GM12878 (cell line): ENCODE measurements at regions not wholly inside any gene's neighbourhood (a gene's known extent, or its start where the extent isn't known, plus 50 kb on each side); places are given as distances from the start of the nearest gene placed in this dataset.

Experiments
- ATAC-seq: fragments of 200-7000 bp; cut with Tn5 transposase; 3 replicates; pipeline ENCODE4 v1.9.1; 2020; ENCODE audit warnings: mild to moderate bottlenecking, moderate library complexity
- BruUV-seq: library from RNA; stranded (reverse); fragments of 400-500 nt; replicated peaks from 2 replicates; lab custom pipeline; 2021; lab: Mats Ljungman, UMichigan
- CTCF ChIA-PET: fragments of 300-600 bp; sonication (Branson Sonifier 250); formaldehyde crosslinking; extraction: SDS; loops from one replicate; lab custom pipeline; 2021; ENCODE audit warnings: inconsistent platforms; lab: Yijun Ruan, JAX
- POLR2A ChIA-PET: fragments of 350-600 bp; formaldehyde crosslinking; extraction: SDS; loops from one replicate; lab custom pipeline; 2021; ENCODE audit warnings: inconsistent platforms; lab: Charles Lee
- RAD21 ChIA-PET: fragments of 300-600 bp; sonication (Branson Sonifier 250); formaldehyde crosslinking; loops from one replicate; lab custom pipeline; 2023; ENCODE audit warnings: antibody characterized with exemption; ENCODE audit not compliant: unreplicated experiment; lab: Charles Lee
- SMC1A ChIA-PET: fragments of 300-600 bp; sonication (Branson Sonifier 250); formaldehyde crosslinking; loops from one replicate; lab custom pipeline; 2023; ENCODE audit not compliant: unreplicated experiment, uncharacterized antibody; lab: Charles Lee
- DNase-seq: peaks from one replicate; pipeline ENCODE4 v3.0.0-alpha.2; 2011; ENCODE audit warnings: low read depth, low spot score
- FAIRE-seq: peaks from 3 replicates; lab custom pipeline; 2011; peaks lifted over from hg19 to GRCh38; lab: Jason Lieb, UNC
- H2AFZ ChIP-seq: 2 replicates; pipeline ENCODE4 v1.6.0; 2011; ENCODE audit warnings: low read depth, low read length, control low read depth; ENCODE audit not compliant: control insufficient read depth
- H3K27ac ChIP-seq: 2 replicates; pipeline ENCODE4 v1.5.1; 2011; ENCODE audit warnings: control low read depth; ENCODE audit not compliant: control insufficient read depth, insufficient read depth
- H3K27me3 ChIP-seq, 2 experiments: replicated peaks in 1 of 2; 2 replicates each; pipeline versions ENCODE4 v1.6.0 to v1.6.1; 2011; ENCODE audit warnings: low read length in 1 of 2; ENCODE audit not compliant: control insufficient read depth in 2 of 2, insufficient read depth in 2 of 2
- H3K36me3 ChIP-seq, 2 experiments: 2 replicates each; pipeline ENCODE4 v1.5.1; 2011; ENCODE audit warnings: low read length in 1 of 2; ENCODE audit not compliant: control insufficient read depth in 2 of 2, insufficient read depth in 2 of 2
- H3K4me1 ChIP-seq: 2 replicates; pipeline ENCODE4 v1.6.1; 2011; ENCODE audit warnings: mild to moderate bottlenecking, low read length, moderate library complexity, mixed read lengths; ENCODE audit not compliant: control insufficient read depth, insufficient read depth
- H3K4me2 ChIP-seq: 2 replicates; pipeline ENCODE4 v1.6.0; 2011; ENCODE audit warnings: control low read depth; ENCODE audit not compliant: control insufficient read depth, insufficient read depth
- H3K4me3 ChIP-seq: fragments of 200-600 bp; sonication (generic); 2 replicates; pipeline ENCODE4 v1.5.1; 2016
- H3K79me2 ChIP-seq: 2 replicates; pipeline ENCODE4 v1.6.0; 2011; ENCODE audit warnings: low read length; ENCODE audit not compliant: control insufficient read depth, insufficient read depth
- H3K9ac ChIP-seq: 2 replicates; pipeline ENCODE4 v1.8.0; 2011; ENCODE audit warnings: low read length, control low read depth, mixed read lengths; ENCODE audit not compliant: control insufficient read depth, insufficient read depth
- H3K9me3 ChIP-seq: replicated peaks from 3 replicates; pipeline ENCODE4 v1.5.1; 2011; ENCODE audit warnings: mild to moderate bottlenecking, low read length; ENCODE audit not compliant: control insufficient read depth, insufficient read depth
- H4K20me1 ChIP-seq: 2 replicates; pipeline ENCODE4 v1.6.0; 2011; ENCODE audit not compliant: control insufficient read depth, insufficient read depth
- ETV6 ChIP-seq, 2 experiments: fragments of 450-650 bp in 1 of 2; IDR thresholded peaks in 1 of 2; conservative IDR thresholded peaks in 1 of 2; 2 replicates each; pipeline ENCODE4 v1.6.1; 2014; ENCODE audit warnings: antibody characterized with exemption in 1 of 2, borderline replicate concordance in 1 of 2, low read depth in 1 of 2, mild to moderate bottlenecking in 1 of 2, moderate library complexity in 1 of 2
- JUNB ChIP-seq: IDR thresholded peaks from 2 replicates; pipeline ENCODE4 v1.6.1; 2016; ENCODE audit warnings: antibody characterized with exemption, mild to moderate bottlenecking
- JUND ChIP-seq: IDR thresholded peaks from 2 replicates; pipeline ENCODE4 v1.6.1; 2012; ENCODE audit warnings: low read depth, mild to moderate bottlenecking, low read length, improper control_type of control experiment, moderate library complexity
- MTA3 ChIP-seq: IDR thresholded peaks from 2 replicates; pipeline ENCODE4 v1.6.1; 2012; ENCODE audit warnings: low read length, inconsistent platforms, borderline replicate concordance
- NFYA ChIP-seq: IDR thresholded peaks from 2 replicates; pipeline ENCODE4 v1.6.1; 2011; ENCODE audit warnings: low read depth, mild to moderate bottlenecking, low read length, improper control_type of control experiment, borderline replicate concordance
- PAX5 ChIP-seq: IDR thresholded peaks from 2 replicates; pipeline ENCODE4 v1.6.1; 2011; ENCODE audit warnings: low read depth, low read length, borderline replicate concordance
- RBBP5 ChIP-seq: fragments of 200-600 bp; sonication (generic); conservative IDR thresholded peaks from 2 replicates; pipeline ENCODE4 v1.6.1; 2016
- RFX5 ChIP-seq: IDR thresholded peaks from 2 replicates; pipeline ENCODE4 v1.6.1; 2011; ENCODE audit warnings: low read depth, low read length, improper control_type of control experiment
- SIN3A ChIP-seq: IDR thresholded peaks from 2 replicates; pipeline ENCODE4 v1.6.1; 2012; ENCODE audit warnings: low read depth, low read length, improper control_type of control experiment
- SIX5 ChIP-seq: IDR thresholded peaks from 2 replicates; pipeline ENCODE4 v1.6.1; 2011; ENCODE audit warnings: mild to moderate bottlenecking, low read depth, low read length, moderate library complexity; ENCODE audit not compliant: severe bottlenecking
- SRF ChIP-seq, 2 experiments: IDR thresholded peaks; 2 replicates each; pipeline ENCODE4 v1.6.1; 2011; ENCODE audit warnings: low read depth in 2 of 2, low read length in 2 of 2, mild to moderate bottlenecking in 1 of 2, moderate library complexity in 1 of 2
- SUPT20H ChIP-seq: IDR thresholded peaks from 2 replicates; pipeline ENCODE4 v1.6.1; 2011; ENCODE audit warnings: low read depth, mild to moderate bottlenecking, low read length, moderate library complexity, borderline replicate concordance; ENCODE audit not compliant: control insufficient read depth
- YBX1 ChIP-seq: fragments of 450-650 bp; IDR thresholded peaks from 2 replicates; pipeline ENCODE4 v1.6.1; 2016; ENCODE audit warnings: antibody characterized with exemption
- WGBS: methylation state at CpG from one replicate; pipeline ENCODE4 v1.1.6; 2016; ENCODE audit warnings: low lambda C conversion rate; ENCODE audit not compliant: insufficient replicate concordance, insufficient coverage; ENCODE audit errors: missing lambda C conversion rate; 5-methylcytosine and 5-hydroxymethylcytosine counted together
- in situ Hi-C: fragments of 300-500 bp; cut with MboI; formaldehyde crosslinking; loops from 9 replicates; pipeline ENCODE4 v1.14.3; 2018; ENCODE audit warnings: mixed read lengths
- intact Hi-C: fragments of 100-400 bp; cut with micrococcal nuclease; formaldehyde crosslinking; loops from one replicate; pipeline ENCODE4 v1.14.2; 2022; ENCODE audit not compliant: unreplicated experiment
- TF ChIP-seq, protein P1 (sequence below): IDR thresholded peaks from 2 replicates; pipeline ENCODE4 v1.6.1; 2012; ENCODE audit warnings: low read depth, low read length, improper control_type of control experiment
- TF ChIP-seq, protein P2 (sequence below): IDR thresholded peaks from 2 replicates; pipeline ENCODE4 v1.6.1; 2012; ENCODE audit warnings: mild to moderate bottlenecking, low read depth, low read length

DNA sequence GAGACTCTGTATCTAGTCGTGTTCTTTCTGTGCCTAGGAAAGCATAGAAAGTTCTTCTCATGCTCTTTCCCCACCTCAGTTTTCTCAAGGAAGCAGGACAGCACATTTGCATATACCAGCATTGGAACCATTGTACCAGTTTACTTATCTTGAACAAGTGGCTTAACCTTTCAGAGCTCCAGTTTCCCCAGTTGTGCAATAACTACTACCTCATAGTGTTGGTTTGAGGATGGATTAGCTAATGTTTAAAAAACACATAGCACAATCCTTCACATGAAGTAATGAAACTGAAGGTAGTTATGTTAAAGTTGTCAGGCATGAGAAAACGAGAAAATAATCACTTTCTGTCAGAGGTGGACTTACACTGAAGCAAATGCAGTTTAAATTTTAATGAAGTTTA is 92.2 kb upstream of the H2AZ1 start:
- no peak for FAIRE-seq
- BruUV-seq, result no TSS peak
- H3K4me1 ChIP-seq, result no peaks in the 10 kb centered on the region
- no peak for ATAC-seq
- no peak for TF ChIP-seq SIX5
- TF ChIP-seq RBBP5, result no peak
- TF ChIP-seq SUPT20H, result no peak
- TF ChIP-seq SRF (IDR thresholded peaks at IDR 0.05; ENCODE audit: low read depth in 2 of 2, low read length in 2 of 2), result no peak
- no peak for TF ChIP-seq SIN3A
- TF ChIP-seq ETV6 (conservative IDR thresholded peaks at IDR 0.05 in 1 of 2, IDR thresholded peaks at IDR 0.05 in 1 of 2; ENCODE audit: borderline replicate concordance in 1 of 2, low read depth in 1 of 2), result no peak
- TF ChIP-seq, all 136 proteins: peak for 0
- Histone ChIP-seq H3K4me3 (no peak overlapping the region), H3K9ac (no peak overlapping the region), H3K9me3 (no peaks in the 10 kb centered on the region), H3K27me3 (no peaks in the 10 kb centered on the region), H3K79me2 (no peaks in the 10 kb centered on the region), H3K4me2 (no peak overlapping the region), H4K20me1 (no peaks in the 10 kb centered on the region), H3K36me3 (no peaks in the 10 kb centered on the region), H2AFZ (no peak overlapping the region), H3K27ac (no peak overlapping the region)
- 0% methylated on average over 2 of the region's 2 CpGs for WGBS
- DNase-seq, result no peak
- SMC1A ChIA-PET, result no interaction called here
- in situ Hi-C loops, result no loop called here
- POLR2A ChIA-PET, result no interaction called here
- intact Hi-C loops, result no loop called here
- CTCF ChIA-PET, result interaction anchor here (0.6 kb wide), 1 partner anchor 32 kb away, joined by 3 read pairs; no protein-coding TSS in a partner anchor
- RAD21 ChIA-PET, result no interaction called here

DNA sequence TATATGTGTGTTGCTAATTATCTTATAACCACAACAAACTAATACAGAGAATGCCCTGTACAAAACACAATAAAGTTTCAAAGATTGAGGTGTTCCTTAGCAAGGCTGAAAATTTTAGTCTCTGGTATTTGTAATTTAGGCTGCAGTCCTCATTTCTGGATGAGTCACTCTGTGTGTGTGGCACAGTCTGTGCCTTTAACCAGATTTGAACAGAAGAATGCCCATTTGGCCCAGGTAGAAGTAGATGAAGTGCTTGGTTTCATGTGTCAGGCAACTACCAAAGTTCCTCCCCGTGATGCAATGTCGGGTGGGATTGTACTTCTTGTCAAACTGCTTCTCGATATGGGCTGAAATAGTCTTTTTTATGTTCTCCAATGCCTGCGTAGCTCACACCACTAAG is 91.6 kb upstream of the H2AZ1 start:
- Histone ChIP-seq H3K4me3 (no peak overlapping the region), H2AFZ (no peak overlapping the region), H3K9ac (no peak overlapping the region), H3K4me1 (no peaks in the 10 kb centered on the region), H3K27ac (no peak overlapping the region), H4K20me1 (no peaks in the 10 kb centered on the region), H3K36me3 (no peaks in the 10 kb centered on the region), H3K79me2 (no peaks in the 10 kb centered on the region), H3K27me3 (no peaks in the 10 kb centered on the region), H3K4me2 (no peak overlapping the region), H3K9me3 (no peaks in the 10 kb centered on the region)
- in situ Hi-C loops, result no loop called here
- no TSS peak for BruUV-seq
- POLR2A ChIA-PET, result no interaction called here
- CTCF ChIA-PET, result interaction anchor here (0.6 kb wide), 1 partner anchor 33 kb away, joined by 3 read pairs; no protein-coding TSS in a partner anchor
- RAD21 ChIA-PET, result no interaction called here
- ATAC-seq (no peak), FAIRE-seq (no peak), DNase-seq (no peak)
- SMC1A ChIA-PET, result no interaction called here
- WGBS, result 71% methylated on average over 4 of the region's 4 CpGs
- intact Hi-C loops, result no loop called here
- TF ChIP-seq SIN3A (no peak), SIX5 (no peak), YBX1 (no peak), RFX5 (no peak), JUND (no peak), NFYA (no peak), PAX5 (no peak), MTA3 (no peak), JUNB (no peak)
- TF ChIP-seq, protein P1, sequence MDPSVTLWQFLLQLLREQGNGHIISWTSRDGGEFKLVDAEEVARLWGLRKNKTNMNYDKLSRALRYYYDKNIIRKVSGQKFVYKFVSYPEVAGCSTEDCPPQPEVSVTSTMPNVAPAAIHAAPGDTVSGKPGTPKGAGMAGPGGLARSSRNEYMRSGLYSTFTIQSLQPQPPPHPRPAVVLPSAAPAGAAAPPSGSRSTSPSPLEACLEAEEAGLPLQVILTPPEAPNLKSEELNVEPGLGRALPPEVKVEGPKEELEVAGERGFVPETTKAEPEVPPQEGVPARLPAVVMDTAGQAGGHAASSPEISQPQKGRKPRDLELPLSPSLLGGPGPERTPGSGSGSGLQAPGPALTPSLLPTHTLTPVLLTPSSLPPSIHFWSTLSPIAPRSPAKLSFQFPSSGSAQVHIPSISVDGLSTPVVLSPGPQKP, result no peak
- TF ChIP-seq, protein P2, sequence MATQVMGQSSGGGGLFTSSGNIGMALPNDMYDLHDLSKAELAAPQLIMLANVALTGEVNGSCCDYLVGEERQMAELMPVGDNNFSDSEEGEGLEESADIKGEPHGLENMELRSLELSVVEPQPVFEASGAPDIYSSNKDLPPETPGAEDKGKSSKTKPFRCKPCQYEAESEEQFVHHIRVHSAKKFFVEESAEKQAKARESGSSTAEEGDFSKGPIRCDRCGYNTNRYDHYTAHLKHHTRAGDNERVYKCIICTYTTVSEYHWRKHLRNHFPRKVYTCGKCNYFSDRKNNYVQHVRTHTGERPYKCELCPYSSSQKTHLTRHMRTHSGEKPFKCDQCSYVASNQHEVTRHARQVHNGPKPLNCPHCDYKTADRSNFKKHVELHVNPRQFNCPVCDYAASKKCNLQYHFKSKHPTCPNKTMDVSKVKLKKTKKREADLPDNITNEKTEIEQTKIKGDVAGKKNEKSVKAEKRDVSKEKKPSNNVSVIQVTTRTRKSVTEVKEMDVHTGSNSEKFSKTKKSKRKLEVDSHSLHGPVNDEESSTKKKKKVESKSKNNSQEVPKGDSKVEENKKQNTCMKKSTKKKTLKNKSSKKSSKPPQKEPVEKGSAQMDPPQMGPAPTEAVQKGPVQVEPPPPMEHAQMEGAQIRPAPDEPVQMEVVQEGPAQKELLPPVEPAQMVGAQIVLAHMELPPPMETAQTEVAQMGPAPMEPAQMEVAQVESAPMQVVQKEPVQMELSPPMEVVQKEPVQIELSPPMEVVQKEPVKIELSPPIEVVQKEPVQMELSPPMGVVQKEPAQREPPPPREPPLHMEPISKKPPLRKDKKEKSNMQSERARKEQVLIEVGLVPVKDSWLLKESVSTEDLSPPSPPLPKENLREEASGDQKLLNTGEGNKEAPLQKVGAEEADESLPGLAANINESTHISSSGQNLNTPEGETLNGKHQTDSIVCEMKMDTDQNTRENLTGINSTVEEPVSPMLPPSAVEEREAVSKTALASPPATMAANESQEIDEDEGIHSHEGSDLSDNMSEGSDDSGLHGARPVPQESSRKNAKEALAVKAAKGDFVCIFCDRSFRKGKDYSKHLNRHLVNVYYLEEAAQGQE, result no peak
